ENCODE measurements at regions not wholly inside any gene's neighbourhood (a gene's known extent, or its start where the extent isn't known, plus 50 kb on each side); places are given as distances from the start of the nearest gene placed in this dataset.

- no peak for ATAC-seq
- Mint-ChIP-seq H3K27me3 (ENCODE audit: low read depth) (peaks cover 28% of the 10 kb centered on the region), H3K36me3 (0 out of 2 replicates have a peak, but pooled peaks cover 2% of the 10 kb centered on the region), H3K4me1 (no peaks in the 10 kb centered on the region), H3K9me3 (peaks cover 43% of the 10 kb centered on the region), H3K27ac (no peak overlapping the region), H3K4me3 (no peak overlapping the region)
- no peak for TF ChIP-seq ZMAT4 (CRISPR knock-in tag; IDR thresholded peaks at IDR 0.05)
- no peak for TF ChIP-seq AR (CRISPR knock-in tag; IDR thresholded peaks at IDR 0.05)
- no peak for TF ChIP-seq JUN (CRISPR knock-in tag; IDR thresholded peaks at IDR 0.05)
- POLR2A ChIA-PET = interaction anchor here (0.5 kb wide), 1 partner anchor 74 kb away, joined by 7 read pairs; the partner anchor contains the start of gene RASD1
- CTCF ChIA-PET = no interaction called here
- DNase-seq (ENCODE audit: low spot score) = no peak
Measured at GRCh38 chr17:17422641-17423040, 54.2 kb upstream of the MED9 start.

GRCh38 chr17:17423656-17424055 is 53.1 kb upstream of the MED9 start:
- Mint-ChIP-seq H3K27me3 (ENCODE audit: low read depth) (peaks cover 28% of the 10 kb centered on the region), H3K36me3 (0 out of 2 replicates have a peak, but pooled peaks cover 2% of the 10 kb centered on the region), H3K9me3 (peaks cover 50% of the 10 kb centered on the region), H3K4me3 (no peak overlapping the region), H3K4me1 (no peaks in the 10 kb centered on the region), H3K27ac (no peak overlapping the region)
- CTCF ChIA-PET = no interaction called here
- POLR2A ChIA-PET = no interaction called here
- no peak for DNase-seq (ENCODE audit: low spot score)
- no peak for ATAC-seq
- TF ChIP-seq HMGXB4 (CRISPR knock-in tag; IDR thresholded peaks at IDR 0.05) (no peak), KAT7 (CRISPR knock-in tag; IDR thresholded peaks at IDR 0.05; ENCODE audit: borderline replicate concordance) (no peak), ESRRA (CRISPR knock-in tag; IDR thresholded peaks at IDR 0.05; ENCODE audit: borderline replicate concordance) (no peak), STAT6 (CRISPR knock-in tag; conservative IDR thresholded peaks at IDR 0.05; ENCODE audit: low read depth) (no peak), ATF3 (CRISPR knock-in tag; conservative IDR thresholded peaks at IDR 0.05) (no peak), ELF4 (CRISPR knock-in tag; IDR thresholded peaks at IDR 0.05; ENCODE audit: low read depth) (no peak), ZNF423 (CRISPR knock-in tag; IDR thresholded peaks at IDR 0.05) (no peak), ZNF416 (CRISPR knock-in tag; IDR thresholded peaks at IDR 0.05) (no peak), TP53 (CRISPR knock-in tag; IDR thresholded peaks at IDR 0.05) (no peak)

- ChIA-PET POLR2A (no interaction called here), CTCF (interaction anchor here (0.9 to 1.3 kb wide), 4 partner anchors 10 to 69 kb away, joined by 3 to 4 read pairs (median 4); no protein-coding TSS in a partner anchor)
- peaks cover 57% of the 10 kb centered on the region for H3K9me3 Mint-ChIP-seq
- DNase-seq (ENCODE audit: low spot score) (no peak), ATAC-seq (no peak)
- 0 out of 2 replicates have a peak, but pooled peaks cover 2% of the 10 kb centered on the region for H3K36me3 Mint-ChIP-seq
- no peaks in the 10 kb centered on the region for H3K4me1 Mint-ChIP-seq
- H3K27me3 Mint-ChIP-seq (ENCODE audit: low read depth) = peaks cover 29% of the 10 kb centered on the region
- H3K4me3 Mint-ChIP-seq = no peak overlapping the region
- no peak overlapping the region for H3K27ac Mint-ChIP-seq
- no peak for TF ChIP-seq ERG (CRISPR knock-in tag; IDR thresholded peaks at IDR 0.05)
- TF ChIP-seq NR3C1 (CRISPR knock-in tag; conservative IDR thresholded peaks at IDR 0.05; ENCODE audit: low read depth) = no peak
- no peak for TF ChIP-seq ZNF232 (CRISPR knock-in tag; IDR thresholded peaks at IDR 0.05)
- no peak for TF ChIP-seq RELA (CRISPR knock-in tag; IDR thresholded peaks at IDR 0.05; ENCODE audit: borderline replicate concordance)
- TF ChIP-seq AR (CRISPR knock-in tag; IDR thresholded peaks at IDR 0.05) = no peak
- no peak for TF ChIP-seq ZNF512 (CRISPR knock-in tag; IDR thresholded peaks at IDR 0.05; ENCODE audit: borderline replicate concordance)
- no peak for TF ChIP-seq ZNF219 (CRISPR knock-in tag; IDR thresholded peaks at IDR 0.05; ENCODE audit: borderline replicate concordance)
Measured at GRCh38 chr17:17424552-17424951, 52.2 kb upstream of the MED9 start.

All from WTC11 (cell line).